Neural crest cell (in vitro differentiated cells): ENCODE measurements at regions not wholly inside any gene's neighbourhood (a gene's known extent, or its start where the extent isn't known, plus 50 kb on each side); places are given as distances from the start of the nearest gene placed in this dataset.

Experiments used
- DNase-seq: peaks from one replicate; pipeline ENCODE4 v3.0.0; 2021; ENCODE audit warnings: low read depth, mixed read lengths, low spot score
- H3K27ac Mint-ChIP-seq: one replicate; pipeline ENCODE4 v1.8.0; 2021; ENCODE audit warnings: mild to moderate bottlenecking, mixed read lengths; ENCODE audit not compliant: unreplicated experiment
- H3K27me3 Mint-ChIP-seq: 2 replicates; pipeline ENCODE4 v1.8.0; 2021; ENCODE audit warnings: low read depth, mild to moderate bottlenecking, mixed read lengths
- H3K36me3 Mint-ChIP-seq: 2 replicates; pipeline ENCODE4 v1.8.0; 2021; ENCODE audit warnings: low read depth, mild to moderate bottlenecking, mixed read lengths
- H3K4me1 Mint-ChIP-seq: 2 replicates; pipeline ENCODE4 v1.8.0; 2021; ENCODE audit warnings: mixed read lengths
- H3K4me3 Mint-ChIP-seq: one replicate; pipeline ENCODE4 v1.8.0; 2021; ENCODE audit warnings: mild to moderate bottlenecking, mixed read lengths
- H3K9me3 Mint-ChIP-seq: 2 replicates; pipeline ENCODE4 v1.8.0; 2021; ENCODE audit warnings: mixed read lengths
- TF ChIP-seq, protein P1 (sequence below): fragments of 200-600 bp; sonication (generic); conservative IDR thresholded peaks from 2 replicates; pipeline ENCODE4 v1.5.0; 2021; ENCODE audit warnings: antibody characterized with exemption, mild to moderate bottlenecking

DNA sequence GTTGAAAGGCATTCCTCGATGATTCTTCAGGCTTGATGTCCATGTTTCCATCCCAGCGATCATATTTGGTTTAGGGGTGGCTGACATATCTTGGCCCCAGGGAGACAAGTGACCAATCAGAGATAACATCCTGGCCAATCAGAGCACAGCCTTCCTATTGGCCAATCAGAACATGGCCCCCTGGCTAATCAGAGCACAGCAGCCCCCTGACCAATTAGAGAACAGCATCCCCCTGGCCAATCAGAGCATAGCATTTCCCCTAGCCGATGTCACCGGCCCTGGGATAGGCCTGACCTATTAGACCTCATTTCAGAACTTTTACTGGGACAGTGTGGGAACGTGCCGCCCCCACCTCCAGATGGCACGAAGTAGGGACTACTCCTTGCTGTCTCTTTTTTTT, 182.2 kb downstream of the AACS start:
- peaks cover 45% of the 10 kb centered on the region for H3K4me1 Mint-ChIP-seq
- no peak for DNase-seq
- H3K36me3 Mint-ChIP-seq: no peaks in the 10 kb centered on the region
- H3K27ac Mint-ChIP-seq: no peak overlapping the region
- H3K9me3 Mint-ChIP-seq: peaks cover 3% of the 10 kb centered on the region
- peaks cover 5% of the 10 kb centered on the region for H3K27me3 Mint-ChIP-seq
- TF ChIP-seq, protein P1, sequence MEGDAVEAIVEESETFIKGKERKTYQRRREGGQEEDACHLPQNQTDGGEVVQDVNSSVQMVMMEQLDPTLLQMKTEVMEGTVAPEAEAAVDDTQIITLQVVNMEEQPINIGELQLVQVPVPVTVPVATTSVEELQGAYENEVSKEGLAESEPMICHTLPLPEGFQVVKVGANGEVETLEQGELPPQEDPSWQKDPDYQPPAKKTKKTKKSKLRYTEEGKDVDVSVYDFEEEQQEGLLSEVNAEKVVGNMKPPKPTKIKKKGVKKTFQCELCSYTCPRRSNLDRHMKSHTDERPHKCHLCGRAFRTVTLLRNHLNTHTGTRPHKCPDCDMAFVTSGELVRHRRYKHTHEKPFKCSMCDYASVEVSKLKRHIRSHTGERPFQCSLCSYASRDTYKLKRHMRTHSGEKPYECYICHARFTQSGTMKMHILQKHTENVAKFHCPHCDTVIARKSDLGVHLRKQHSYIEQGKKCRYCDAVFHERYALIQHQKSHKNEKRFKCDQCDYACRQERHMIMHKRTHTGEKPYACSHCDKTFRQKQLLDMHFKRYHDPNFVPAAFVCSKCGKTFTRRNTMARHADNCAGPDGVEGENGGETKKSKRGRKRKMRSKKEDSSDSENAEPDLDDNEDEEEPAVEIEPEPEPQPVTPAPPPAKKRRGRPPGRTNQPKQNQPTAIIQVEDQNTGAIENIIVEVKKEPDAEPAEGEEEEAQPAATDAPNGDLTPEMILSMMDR: no peak
- no peak overlapping the region for H3K4me3 Mint-ChIP-seq

DNA sequence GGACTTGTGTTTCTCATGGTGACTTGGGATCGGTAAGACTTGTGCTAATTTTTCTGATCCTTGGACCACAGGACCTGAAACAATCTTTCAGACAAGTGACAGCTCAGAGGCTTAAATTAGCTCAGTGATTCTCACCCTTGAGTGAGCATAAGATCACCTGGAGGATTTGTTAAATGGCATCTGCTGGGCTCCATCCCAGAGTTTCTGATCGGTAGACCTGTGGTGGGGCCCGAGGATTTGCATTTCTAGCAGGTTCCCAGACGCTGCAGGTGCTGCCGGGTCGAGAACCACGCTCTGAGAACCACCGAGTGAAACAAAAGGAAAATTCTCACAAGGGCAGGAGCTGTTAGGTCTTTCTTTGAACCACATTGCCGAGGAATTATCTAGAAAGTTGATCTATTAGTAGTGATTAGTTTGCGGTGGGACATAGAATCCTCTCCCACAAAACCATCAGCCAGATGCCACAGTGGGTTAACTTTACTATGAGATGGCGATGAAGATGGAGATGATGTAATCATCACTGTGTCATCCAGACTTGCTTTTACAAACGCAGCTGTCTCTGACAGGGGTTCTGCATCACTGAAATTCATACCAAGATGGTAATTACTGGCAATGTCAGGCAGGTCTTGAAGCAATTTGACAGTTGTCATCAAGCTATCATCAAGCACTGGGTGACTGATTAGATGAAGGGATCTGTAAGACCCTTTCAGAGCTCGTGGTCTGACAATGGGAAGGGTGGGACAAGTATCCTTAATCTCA, 184.0 kb downstream of the AACS start:
- no peak overlapping the region for H3K27ac Mint-ChIP-seq
- H3K27me3 Mint-ChIP-seq: peaks cover 15% of the 10 kb centered on the region
- H3K36me3 Mint-ChIP-seq: no peaks in the 10 kb centered on the region
- DNase-seq: no peak
- H3K4me1 Mint-ChIP-seq: peaks cover 46% of the 10 kb centered on the region
- no peak overlapping the region for H3K4me3 Mint-ChIP-seq
- H3K9me3 Mint-ChIP-seq: no peaks in the 10 kb centered on the region
- TF ChIP-seq, protein P1: no peak

DNA sequence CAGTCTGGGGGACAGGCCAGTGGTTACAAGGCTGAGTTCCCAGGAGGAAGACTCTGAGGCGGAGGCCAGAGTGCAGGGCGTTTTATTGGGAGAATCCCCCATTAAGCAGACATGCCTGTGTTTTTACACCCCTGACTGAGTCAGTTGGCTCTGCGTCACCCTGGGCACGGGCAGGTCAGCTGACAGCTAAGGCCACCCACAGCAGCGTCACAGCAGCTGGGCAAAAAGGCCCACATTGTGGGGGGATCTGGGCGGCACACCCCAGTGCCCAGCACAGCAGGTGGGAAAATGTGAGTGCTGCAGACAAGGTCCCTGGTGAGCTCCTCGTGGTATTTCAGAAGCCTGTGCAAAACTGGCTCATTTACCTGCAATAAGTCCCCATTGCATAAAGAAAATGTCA, 184.7 kb downstream of the AACS start:
- no peak overlapping the region for H3K27ac Mint-ChIP-seq
- H3K4me3 Mint-ChIP-seq: no peak overlapping the region
- H3K36me3 Mint-ChIP-seq: no peaks in the 10 kb centered on the region
- H3K27me3 Mint-ChIP-seq: peaks cover 14% of the 10 kb centered on the region
- H3K4me1 Mint-ChIP-seq: peaks cover 39% of the 10 kb centered on the region
- no peak for DNase-seq
- H3K9me3 Mint-ChIP-seq: no peaks in the 10 kb centered on the region
- TF ChIP-seq, protein P1: no peak

DNA sequence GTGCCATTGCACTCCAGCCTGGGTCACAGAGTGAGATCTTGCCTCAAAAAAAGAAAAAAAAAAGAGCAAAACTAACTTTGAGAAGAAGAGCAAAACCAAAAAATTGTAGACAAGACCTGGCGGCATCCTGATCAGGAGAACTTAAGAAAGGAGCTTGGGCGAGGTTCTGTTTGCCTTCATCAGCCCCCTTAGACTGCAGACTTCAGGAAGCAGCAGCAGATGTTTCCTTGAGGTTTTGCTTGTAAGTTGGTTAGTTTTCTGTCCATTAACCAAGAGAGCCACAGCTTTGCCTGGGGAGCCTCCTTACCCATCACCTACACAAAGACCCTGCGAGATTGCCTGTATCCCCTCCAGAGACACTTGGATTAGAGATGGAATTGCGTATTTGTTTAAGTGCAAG, 189.0 kb downstream of the AACS start:
- H3K9me3 Mint-ChIP-seq: peaks cover 5% of the 10 kb centered on the region
- H3K4me3 Mint-ChIP-seq: no peak overlapping the region
- H3K27me3 Mint-ChIP-seq: peaks cover 37% of the 10 kb centered on the region
- H3K36me3 Mint-ChIP-seq: peaks cover 10% of the 10 kb centered on the region
- H3K27ac Mint-ChIP-seq: peak overlapping the region; percentile 43
- TF ChIP-seq, protein P1: no peak
- DNase-seq: no peak
- H3K4me1 Mint-ChIP-seq: peaks cover 21% of the 10 kb centered on the region

DNA sequence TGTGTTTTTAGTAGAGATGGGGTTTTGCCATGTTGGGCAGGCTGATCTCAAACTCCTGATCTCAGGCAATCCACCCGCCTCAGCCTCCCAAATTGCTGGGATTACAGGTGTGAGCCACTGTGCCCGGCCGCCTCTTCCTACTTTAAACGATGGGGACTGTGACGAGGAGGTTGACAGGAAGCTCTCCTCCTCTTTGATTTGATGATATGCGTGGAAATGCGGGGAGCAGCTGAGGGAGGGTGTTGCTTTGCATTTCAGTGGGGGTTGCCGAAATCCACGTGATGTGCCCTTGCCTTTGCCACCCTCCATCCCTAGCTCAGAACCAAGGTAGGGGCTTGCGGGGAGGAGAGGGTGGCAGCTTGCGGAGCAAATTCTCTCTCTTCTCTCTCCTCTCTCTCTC, 189.6 kb downstream of the AACS start:
- peaks cover 21% of the 10 kb centered on the region for H3K4me1 Mint-ChIP-seq
- H3K4me3 Mint-ChIP-seq: no peak overlapping the region
- peaks cover 5% of the 10 kb centered on the region for H3K9me3 Mint-ChIP-seq
- no peak for DNase-seq
- H3K27ac Mint-ChIP-seq: no peak overlapping the region
- peaks cover 43% of the 10 kb centered on the region for H3K27me3 Mint-ChIP-seq
- TF ChIP-seq, protein P1: no peak
- H3K36me3 Mint-ChIP-seq: peaks cover 10% of the 10 kb centered on the region
